ENCODE measurements at regions not wholly inside any gene's neighbourhood (a gene's known extent, or its start where the extent isn't known, plus 50 kb on each side); places are given as distances from the start of the nearest gene placed in this dataset.

- TF ChIP-seq CTCF (conservative IDR thresholded peaks at IDR 0.05; ENCODE audit: low read depth, low read length): no peak
These were observed 309.1 kb downstream of the MDFIC start for GRCh38 chr7:115230882-115231571.

DNA sequence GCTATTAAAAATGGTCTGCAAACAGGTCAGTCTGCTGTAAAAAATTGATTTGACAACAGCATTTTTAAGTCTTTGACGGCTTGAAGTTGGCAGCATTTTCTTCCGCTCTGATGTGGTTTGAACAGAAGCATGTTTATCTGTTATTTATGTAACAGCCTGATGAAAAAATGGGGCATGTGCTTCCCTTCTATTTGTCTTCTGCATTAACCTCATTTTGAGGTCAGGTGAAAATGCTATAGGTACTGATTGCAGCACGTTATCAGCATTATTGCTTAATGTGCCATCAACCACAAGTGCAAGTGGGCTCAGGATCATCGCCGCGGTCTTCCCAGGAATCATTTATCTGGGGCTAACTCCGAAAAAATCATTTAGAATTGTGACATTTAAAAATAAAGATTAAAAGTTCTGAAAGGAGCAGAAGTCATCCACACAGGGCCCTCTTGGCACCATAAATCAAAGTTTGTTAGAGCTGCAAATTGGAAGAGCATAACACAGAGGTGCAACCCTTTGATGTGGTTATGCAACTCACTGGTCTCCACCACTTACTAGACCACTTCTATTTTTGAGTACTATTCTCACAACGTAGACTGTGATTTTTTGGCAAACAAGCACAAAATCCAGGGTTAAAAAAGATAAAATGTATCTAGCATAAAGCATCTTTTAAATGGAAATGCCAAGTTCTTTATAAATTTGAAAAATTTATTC lies 307.7 kb downstream of the MDFIC start:
- no peak for DNase-seq (ENCODE audit: low read depth)
- TF ChIP-seq CTCF (conservative IDR thresholded peaks at IDR 0.05; ENCODE audit: low read depth, low read length): no peak
- no peak overlapping the region for H3K4me3 ChIP-seq (ENCODE audit: low read depth, low read length)

More at GRCh38 chr7:115230882-115231571, 309.1 kb downstream of the MDFIC start:
- peak; percentile 93 for DNase-seq (ENCODE audit: low read depth)
- H3K4me3 ChIP-seq (ENCODE audit: low read depth, low read length): no peak overlapping the region

GRCh38 chr7:115227473-115228235 lies 305.8 kb downstream of the MDFIC start:
- H3K4me3 ChIP-seq (ENCODE audit: low read depth, low read length): no peak overlapping the region
- no peak for TF ChIP-seq CTCF (conservative IDR thresholded peaks at IDR 0.05; ENCODE audit: low read depth, low read length)

GRCh38 chr7:115226410-115226809 lies 304.5 kb downstream of the MDFIC start:
- DNase-seq (ENCODE audit: low read depth): no peak
- no peak overlapping the region for H3K4me3 ChIP-seq (ENCODE audit: low read depth, low read length)
- no peak for TF ChIP-seq CTCF (conservative IDR thresholded peaks at IDR 0.05; ENCODE audit: low read depth, low read length)

More at GRCh38 chr7:115227473-115228235, 305.8 kb downstream of the MDFIC start:
- no peak for DNase-seq (ENCODE audit: low read depth)

DNA sequence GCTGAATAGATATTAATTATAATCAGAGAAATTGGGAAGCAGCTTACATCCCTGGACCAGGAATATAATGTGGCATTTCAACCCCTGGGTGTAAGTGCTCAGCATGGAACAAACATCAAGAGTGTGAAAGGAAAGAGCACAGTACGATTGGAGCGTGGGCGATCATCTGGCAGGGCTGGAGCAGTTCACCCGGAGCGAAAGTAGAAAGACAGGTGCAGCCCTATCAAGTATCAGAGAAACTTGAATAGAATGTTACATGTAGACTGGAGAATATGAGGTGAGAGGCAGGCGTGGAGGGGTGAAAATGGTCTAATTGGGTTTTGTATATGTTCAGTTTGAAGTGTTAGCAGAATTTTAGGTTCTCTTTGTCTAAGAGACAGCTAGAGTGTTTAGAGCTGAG lies 303.0 kb downstream of the MDFIC start:
- DNase-seq (ENCODE audit: low read depth): no peak
- no peak overlapping the region for H3K4me3 ChIP-seq (ENCODE audit: low read depth, low read length)
- no peak for TF ChIP-seq CTCF (conservative IDR thresholded peaks at IDR 0.05; ENCODE audit: low read depth, low read length)

DNA sequence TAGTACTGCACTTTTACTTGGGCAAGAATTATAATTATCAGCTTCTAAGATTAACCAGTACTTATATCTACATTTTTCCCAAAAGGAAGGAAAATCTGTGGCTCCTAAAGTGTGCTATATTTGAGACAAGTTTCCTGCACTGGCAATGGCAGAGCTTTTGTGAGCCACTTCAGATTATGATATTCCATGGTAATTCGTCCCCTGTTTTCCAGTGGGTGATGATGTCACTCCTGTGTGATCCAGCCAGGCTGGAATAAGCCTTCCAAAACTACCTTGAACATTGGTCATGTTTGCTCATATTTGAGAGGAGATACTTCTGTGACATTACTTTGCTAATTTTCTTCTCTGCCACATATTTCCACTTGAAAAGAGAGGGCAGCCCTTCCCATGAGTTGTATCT lies 302.1 kb downstream of the MDFIC start:
- TF ChIP-seq CTCF (conservative IDR thresholded peaks at IDR 0.05; ENCODE audit: low read depth, low read length): no peak
- no peak overlapping the region for H3K4me3 ChIP-seq (ENCODE audit: low read depth, low read length)
- no peak for DNase-seq (ENCODE audit: low read depth)

Measured in choroid plexus epithelial cell (primary cell).